ENCODE measurements at regions not wholly inside any gene's neighbourhood (a gene's known extent, or its start where the extent isn't known, plus 50 kb on each side); places are given as distances from the start of the nearest gene placed in this dataset.

- TF ChIP-seq CTCF (IDR thresholded peaks at IDR 0.05) (no peak), EZH2 (IDR thresholded peaks at IDR 0.05; ENCODE audit: borderline replicate concordance, insufficient read depth, low read depth, low read length, poor library complexity, severe bottlenecking) (no peak)
Observed at GRCh38 chrX:80513625-80514024, 93.4 kb downstream of the TENT5D start.

Measured in B cell (primary cell).